ENCODE measurements at regions not wholly inside any gene's neighbourhood (a gene's known extent, or its start where the extent isn't known, plus 50 kb on each side); places are given as distances from the start of the nearest gene placed in this dataset.

DNA sequence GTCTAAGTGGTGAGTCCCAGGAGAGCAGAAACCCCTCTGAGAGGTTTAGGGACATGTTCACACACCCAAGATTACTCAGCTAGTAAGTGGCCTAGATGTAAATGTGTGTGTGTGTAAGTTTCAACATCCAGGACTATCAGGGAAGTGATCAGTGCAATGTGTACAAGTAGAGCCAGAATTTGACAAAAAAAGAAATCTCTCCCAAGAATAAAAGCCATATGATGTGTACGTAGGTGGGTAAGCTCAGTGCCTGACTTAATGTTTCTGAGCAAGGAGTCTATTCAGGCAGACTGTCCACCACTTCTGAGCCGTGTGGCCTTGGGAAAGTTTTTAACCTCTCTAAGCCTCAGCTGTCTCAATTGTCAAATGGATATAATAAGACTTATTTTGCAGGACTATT lies 133.8 kb upstream of the NAV2 start:
- no peaks in the 10 kb centered on the region for H3K4me1 ChIP-seq (ENCODE audit: insufficient read depth, low read length, severe bottlenecking)
- no peaks in the 10 kb centered on the region for H3K79me2 ChIP-seq (ENCODE audit: insufficient read depth, low read length)
- no peaks in the 10 kb centered on the region for H3K27me3 ChIP-seq (ENCODE audit: insufficient read depth, low read length)
- H3K4me3 ChIP-seq (ENCODE audit: low read depth, low read length, poor library complexity, severe bottlenecking), result no peak overlapping the region
- H3K9me3 ChIP-seq (ENCODE audit: low read length), result no peaks in the 10 kb centered on the region
- H3F3A ChIP-seq (ENCODE audit: insufficient read depth, low read length), result no peaks in the 10 kb centered on the region
- no peak overlapping the region for H3K4me2 ChIP-seq (ENCODE audit: low read length)
- H2AFZ ChIP-seq (ENCODE audit: low read length), result no peak overlapping the region
- H3K9ac ChIP-seq (ENCODE audit: low read length), result no peak overlapping the region
- TF ChIP-seq, protein P1, sequence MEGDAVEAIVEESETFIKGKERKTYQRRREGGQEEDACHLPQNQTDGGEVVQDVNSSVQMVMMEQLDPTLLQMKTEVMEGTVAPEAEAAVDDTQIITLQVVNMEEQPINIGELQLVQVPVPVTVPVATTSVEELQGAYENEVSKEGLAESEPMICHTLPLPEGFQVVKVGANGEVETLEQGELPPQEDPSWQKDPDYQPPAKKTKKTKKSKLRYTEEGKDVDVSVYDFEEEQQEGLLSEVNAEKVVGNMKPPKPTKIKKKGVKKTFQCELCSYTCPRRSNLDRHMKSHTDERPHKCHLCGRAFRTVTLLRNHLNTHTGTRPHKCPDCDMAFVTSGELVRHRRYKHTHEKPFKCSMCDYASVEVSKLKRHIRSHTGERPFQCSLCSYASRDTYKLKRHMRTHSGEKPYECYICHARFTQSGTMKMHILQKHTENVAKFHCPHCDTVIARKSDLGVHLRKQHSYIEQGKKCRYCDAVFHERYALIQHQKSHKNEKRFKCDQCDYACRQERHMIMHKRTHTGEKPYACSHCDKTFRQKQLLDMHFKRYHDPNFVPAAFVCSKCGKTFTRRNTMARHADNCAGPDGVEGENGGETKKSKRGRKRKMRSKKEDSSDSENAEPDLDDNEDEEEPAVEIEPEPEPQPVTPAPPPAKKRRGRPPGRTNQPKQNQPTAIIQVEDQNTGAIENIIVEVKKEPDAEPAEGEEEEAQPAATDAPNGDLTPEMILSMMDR (IDR thresholded peaks at IDR 0.05; ENCODE audit: low read length), result no peak
- no peak for TF ChIP-seq EZH2 (IDR thresholded peaks at IDR 0.05; ENCODE audit: borderline replicate concordance, low read length)
- H4K20me1 ChIP-seq (ENCODE audit: insufficient read depth, low read length), result no peaks in the 10 kb centered on the region
- H3K36me3 ChIP-seq (ENCODE audit: insufficient read depth, low read length), result no peaks in the 10 kb centered on the region
- no peaks in the 10 kb centered on the region for H3K9me2 ChIP-seq (ENCODE audit: low read depth, low read length)
- no peak overlapping the region for H3K27ac ChIP-seq (ENCODE audit: low read depth, low read length, poor library complexity, severe bottlenecking)

DNA sequence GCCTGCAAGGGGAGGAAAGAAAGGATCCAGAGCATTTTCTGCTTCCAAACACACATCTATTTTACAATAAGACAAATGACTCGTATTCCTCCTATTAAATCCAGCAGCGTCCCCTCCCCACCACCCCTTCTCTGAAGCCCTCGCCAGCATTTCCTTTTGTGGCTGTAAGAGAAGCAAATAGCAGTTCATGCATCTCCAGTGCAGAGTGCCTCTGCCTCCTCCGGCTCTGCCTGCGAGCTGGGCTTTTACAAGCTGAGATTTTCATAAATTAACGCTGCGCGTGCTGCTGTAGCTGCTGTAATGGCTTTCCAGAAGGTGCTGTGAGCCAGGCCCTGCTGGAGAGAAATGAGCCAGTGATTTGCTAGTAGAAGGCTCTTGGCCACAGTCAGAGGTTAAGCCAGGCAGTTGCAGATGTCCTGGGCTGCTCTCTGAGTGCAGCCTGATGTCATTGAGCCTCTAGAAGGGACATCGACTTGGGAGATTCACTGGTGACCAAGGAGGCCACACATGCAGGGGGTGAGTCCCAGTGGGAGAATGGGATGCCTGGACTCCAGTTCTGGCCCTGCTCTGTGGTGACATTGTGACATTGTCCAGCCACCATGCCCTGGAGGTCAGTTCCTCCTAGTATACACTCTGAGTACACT lies 134.5 kb upstream of the NAV2 start:
- H4K20me1 ChIP-seq (ENCODE audit: insufficient read depth, low read length), result no peaks in the 10 kb centered on the region
- no peak overlapping the region for H3K9ac ChIP-seq (ENCODE audit: low read length)
- no peak overlapping the region for H3K4me2 ChIP-seq (ENCODE audit: low read length)
- no peak overlapping the region for H2AFZ ChIP-seq (ENCODE audit: low read length)
- no peak overlapping the region for H3K27ac ChIP-seq (ENCODE audit: low read depth, low read length, poor library complexity, severe bottlenecking)
- H3K9me2 ChIP-seq (ENCODE audit: low read depth, low read length), result no peaks in the 10 kb centered on the region
- H3K36me3 ChIP-seq (ENCODE audit: insufficient read depth, low read length), result no peaks in the 10 kb centered on the region
- no peaks in the 10 kb centered on the region for H3F3A ChIP-seq (ENCODE audit: insufficient read depth, low read length)
- no peaks in the 10 kb centered on the region for H3K27me3 ChIP-seq (ENCODE audit: insufficient read depth, low read length)
- no peaks in the 10 kb centered on the region for H3K9me3 ChIP-seq (ENCODE audit: low read length)
- H3K4me3 ChIP-seq (ENCODE audit: low read depth, low read length, poor library complexity, severe bottlenecking), result no peak overlapping the region
- no peak for TF ChIP-seq EZH2 (IDR thresholded peaks at IDR 0.05; ENCODE audit: borderline replicate concordance, low read length)
- TF ChIP-seq, protein P1 (IDR thresholded peaks at IDR 0.05; ENCODE audit: low read length), result no peak
- no peaks in the 10 kb centered on the region for H3K79me2 ChIP-seq (ENCODE audit: insufficient read depth, low read length)
- H3K4me1 ChIP-seq (ENCODE audit: insufficient read depth, low read length, severe bottlenecking), result no peaks in the 10 kb centered on the region

DNA sequence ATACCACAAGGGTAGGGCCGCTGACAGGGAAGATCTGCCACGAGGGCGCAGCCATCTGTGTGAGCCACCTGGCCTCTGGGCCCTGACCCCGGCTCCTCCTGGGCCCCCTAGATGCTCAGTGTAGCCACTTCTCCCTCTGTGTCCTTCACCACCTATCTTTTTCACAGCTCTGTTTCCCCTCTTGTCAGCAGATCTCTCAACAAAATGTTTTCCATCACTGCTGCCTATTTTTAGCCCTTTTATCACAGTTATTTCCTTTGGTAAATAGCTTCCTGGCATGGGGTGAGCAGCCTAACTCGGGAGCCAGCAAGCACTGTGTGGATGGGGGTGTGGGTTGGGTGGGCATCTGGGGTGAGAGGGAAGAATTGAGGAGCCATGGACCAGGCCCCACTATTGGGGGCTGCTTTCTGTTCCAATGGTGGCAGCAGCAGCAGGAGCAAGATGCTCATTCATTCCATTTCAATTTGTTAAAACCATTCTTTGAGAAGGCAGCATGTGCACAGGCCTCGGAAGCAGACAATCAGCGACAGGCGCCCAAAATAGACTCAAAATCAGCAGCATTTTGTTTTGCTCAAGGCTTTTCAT lies 135.2 kb upstream of the NAV2 start:
- Histone ChIP-seq H3K9me3 (ENCODE audit: low read length) (no peaks in the 10 kb centered on the region), H3K4me3 (ENCODE audit: low read depth, low read length, poor library complexity, severe bottlenecking) (no peak overlapping the region), H4K20me1 (ENCODE audit: insufficient read depth, low read length) (no peaks in the 10 kb centered on the region), H3K36me3 (ENCODE audit: insufficient read depth, low read length) (no peaks in the 10 kb centered on the region), H3F3A (ENCODE audit: insufficient read depth, low read length) (no peaks in the 10 kb centered on the region), H3K27me3 (ENCODE audit: insufficient read depth, low read length) (no peaks in the 10 kb centered on the region), H2AFZ (ENCODE audit: low read length) (no peak overlapping the region), H3K27ac (ENCODE audit: low read depth, low read length, poor library complexity, severe bottlenecking) (no peak overlapping the region), H3K9me2 (ENCODE audit: low read depth, low read length) (no peaks in the 10 kb centered on the region), H3K4me2 (ENCODE audit: low read length) (no peak overlapping the region), H3K4me1 (ENCODE audit: insufficient read depth, low read length, severe bottlenecking) (no peaks in the 10 kb centered on the region), H3K9ac (ENCODE audit: low read length) (no peak overlapping the region), H3K79me2 (ENCODE audit: insufficient read depth, low read length) (no peaks in the 10 kb centered on the region)
- no peak for TF ChIP-seq EZH2 (IDR thresholded peaks at IDR 0.05; ENCODE audit: borderline replicate concordance, low read length)
- TF ChIP-seq, protein P1 (IDR thresholded peaks at IDR 0.05; ENCODE audit: low read length), result no peak

Measured in OCI-LY1 (cell line).